PC-3 (cell line): ENCODE measurements at regions not wholly inside any gene's neighbourhood (a gene's known extent, or its start where the extent isn't known, plus 50 kb on each side); places are given as distances from the start of the nearest gene placed in this dataset.

Experiments
- ATAC-seq: fragments of 200-7000 bp; cut with Tn5 transposase; 2 replicates; pipeline ENCODE4 v1.9.1; 2020; ENCODE audit warnings: mild to moderate bottlenecking, moderate library complexity
- BruUV-seq: library from RNA; stranded (reverse); fragments of 400-500 nt; replicated peaks from 2 replicates; lab custom pipeline; 2021; lab: Mats Ljungman, UMichigan
- CTCF ChIA-PET: fragments of 300-600 bp; sonication (Branson Sonifier 250); formaldehyde crosslinking; loops from one replicate; lab custom pipeline; 2022; ENCODE audit warnings: antibody characterized with exemption; lab: Charles Lee
- POLR2A ChIA-PET: fragments of 300-600 bp; sonication (Branson Sonifier 250); formaldehyde crosslinking; loops from one replicate; lab custom pipeline; 2022; ENCODE audit warnings: antibody characterized with exemption; ENCODE audit not compliant: unreplicated experiment; lab: Charles Lee
- DNase-seq: peaks from one replicate; pipeline ENCODE4 v3.0.0-alpha.2; 2015
- H2AFZ ChIP-seq: fragments of 300-600 bp; sonication (generic); 2 replicates; pipeline ENCODE4 v1.6.0; 2016; ENCODE audit warnings: antibody characterized with exemption, low read length
- H3F3A ChIP-seq: fragments of 300-600 bp; sonication (generic); one replicate; pipeline ENCODE4 v1.6.0; 2017; ENCODE audit warnings: antibody characterized with exemption, low read length, control low read depth, mild to moderate bottlenecking; ENCODE audit not compliant: unreplicated experiment
- H3K27ac ChIP-seq: fragments of 300-600 bp; sonication (generic); 2 replicates; pipeline ENCODE4 v1.5.1; 2016; ENCODE audit warnings: mild to moderate bottlenecking, low read length
- H3K27me3 ChIP-seq: fragments of 300-600 bp; sonication (generic); 2 replicates; pipeline ENCODE4 v1.6.1; 2016; ENCODE audit warnings: low read length, mixed read lengths
- H3K36me3 ChIP-seq: fragments of 300-600 bp; sonication (generic); 2 replicates; pipeline ENCODE4 v1.6.1; 2016; ENCODE audit warnings: low read depth, mixed run types, low read length, mixed read lengths
- H3K4me1 ChIP-seq: fragments of 300-600 bp; sonication (generic); 2 replicates; pipeline ENCODE4 v1.5.1; 2016; ENCODE audit warnings: low read length; ENCODE audit not compliant: insufficient read depth
- H3K4me2 ChIP-seq: fragments of 300-600 bp; sonication (generic); 2 replicates; pipeline ENCODE4 v1.6.0; 2016; ENCODE audit warnings: low read length
- H3K4me3 ChIP-seq: fragments of 300-600 bp; sonication (generic); 2 replicates; pipeline ENCODE4 v1.5.1; 2016; ENCODE audit warnings: mild to moderate bottlenecking, low read length, mixed read lengths
- H3K79me2 ChIP-seq: fragments of 300-600 bp; sonication (generic); 2 replicates; pipeline ENCODE4 v1.6.1; 2017; ENCODE audit warnings: low read length, mixed read lengths
- H3K9ac ChIP-seq: fragments of 300-600 bp; sonication (generic); 2 replicates; pipeline ENCODE4 v1.6.0; 2016; ENCODE audit warnings: mild to moderate bottlenecking, low read length
- H3K9me2 ChIP-seq: fragments of 300-600 bp; sonication (generic); replicated peaks from 2 replicates; pipeline ENCODE4 v1.6.1; 2016; ENCODE audit warnings: mixed run types, low read length, mixed read lengths
- H3K9me3 ChIP-seq: fragments of 300-600 bp; sonication (generic); 2 replicates; pipeline ENCODE4 v1.6.1; 2016; ENCODE audit warnings: low read length, mixed read lengths
- H4K20me1 ChIP-seq: fragments of 300-600 bp; sonication (generic); 2 replicates; pipeline ENCODE4 v1.6.1; 2016; ENCODE audit warnings: low read length, mixed read lengths
- CTCF ChIP-seq: fragments of 300-600 bp; sonication (generic); conservative IDR thresholded peaks from 2 replicates; pipeline ENCODE4 v1.5.1; 2017; ENCODE audit warnings: antibody characterized with exemption, low read depth, mild to moderate bottlenecking, low read length
- EZH2 ChIP-seq: fragments of 300-600 bp; sonication (generic); IDR thresholded peaks from one replicate; pipeline ENCODE4 v1.6.1; 2017; ENCODE audit warnings: antibody characterized with exemption, mild to moderate bottlenecking, low read length; ENCODE audit not compliant: unreplicated experiment
- EZH2phosphoT487 ChIP-seq: fragments of 300-600 bp; sonication (generic); IDR thresholded peaks from 2 replicates; pipeline ENCODE4 v1.6.1; 2018; ENCODE audit warnings: mild to moderate bottlenecking, antibody characterized with exemption, low read length, borderline replicate concordance
- intact Hi-C: fragments of 100-400 bp; cut with micrococcal nuclease; formaldehyde crosslinking; loops from 2 replicates; pipeline ENCODE4 v1.9.0; 2023

- no peak for ATAC-seq
- intact Hi-C loops, result no loop called here
- Histone ChIP-seq H3K4me1 (no peaks in the 10 kb centered on the region), H3K9ac (no peak overlapping the region), H3K27me3 (no peaks in the 10 kb centered on the region), H3K4me3 (no peak overlapping the region), H2AFZ (no peak overlapping the region), H4K20me1 (no peaks in the 10 kb centered on the region), H3K79me2 (no peaks in the 10 kb centered on the region), H3K9me3 (0 out of 2 replicates have a peak, but pooled peaks cover 4% of the 10 kb centered on the region), H3K4me2 (no peak overlapping the region), H3K27ac (no peak overlapping the region), H3K36me3 (no peaks in the 10 kb centered on the region), H3F3A (no peaks in the 10 kb centered on the region), H3K9me2 (no peaks in the 10 kb centered on the region)
- no TSS peak for BruUV-seq
- DNase-seq, result no peak
- POLR2A ChIA-PET, result no interaction called here
- CTCF ChIA-PET, result no interaction called here
- TF ChIP-seq CTCF (no peak), EZH2 (no peak), EZH2phosphoT487 (no peak)
These were observed 610.2 kb downstream of the SI start for GRCh38 chr3:164468055-164468454.

- H3K9me3 ChIP-seq, result peaks cover 10% of the 10 kb centered on the region; the same call in 1 of the 2 replicates
These were observed 611.3 kb downstream of the SI start for GRCh38 chr3:164467007-164467406.

More at GRCh38 chr3:164467007-164467406, 611.3 kb downstream of the SI start:
- no TSS peak for BruUV-seq
- intact Hi-C loops, result no loop called here
- POLR2A ChIA-PET, result no interaction called here
- ATAC-seq, result no peak
- Histone ChIP-seq H3K9me2 (no peaks in the 10 kb centered on the region), H2AFZ (no peak overlapping the region), H3F3A (no peaks in the 10 kb centered on the region), H3K4me2 (no peak overlapping the region), H3K4me1 (no peaks in the 10 kb centered on the region), H3K9ac (no peak overlapping the region), H3K4me3 (no peak overlapping the region), H3K36me3 (no peaks in the 10 kb centered on the region), H3K27ac (no peak overlapping the region), H3K79me2 (no peaks in the 10 kb centered on the region), H3K27me3 (no peaks in the 10 kb centered on the region), H4K20me1 (no peaks in the 10 kb centered on the region)
- no peak for DNase-seq
- CTCF ChIA-PET, result no interaction called here
- TF ChIP-seq CTCF (no peak), EZH2phosphoT487 (no peak), EZH2 (no peak)
